K562 (cell line): ENCODE measurements at regions not wholly inside any gene's neighbourhood (a gene's known extent, or its start where the extent isn't known, plus 50 kb on each side); places are given as distances from the start of the nearest gene placed in this dataset.

Experiments used
- ATAC-seq: fragments of 200-7000 bp; cut with Tn5 transposase; 3 replicates; pipeline ENCODE4 v1.9.1; 2020; ENCODE audit warnings: moderate library complexity
- BruUV-seq: library from RNA; stranded (reverse); fragments of 400-500 nt; replicated peaks from 2 replicates; lab custom pipeline; 2021; lab: Mats Ljungman, UMichigan
- CTCF ChIA-PET: fragments of 300-600 bp; formaldehyde crosslinking; extraction: SDS; loops from one replicate; lab custom pipeline; 2021; ENCODE audit warnings: low intra/inter-chr PET ratio; lab: Yijun Ruan, JAX
- POLR2A ChIA-PET: fragments of 300-600, 350-650 bp; sonication (Branson Sonifier 250); formaldehyde crosslinking; extraction: SDS; loops from one replicate; lab custom pipeline; 2021; ENCODE audit warnings: antibody characterized with exemption, inconsistent platforms; lab: Yijun Ruan, JAX
- DNase-seq, 4 experiments: peaks; one replicate each; pipeline versions ENCODE4 v3.0.0 to v3.0.0-alpha.2; 2011 to 2018; ENCODE audit warnings: low spot score in 3 of 4, mixed read lengths in 3 of 4; ENCODE audit errors: extremely low read depth in 1 of 4
- FAIRE-seq: peaks from 2 replicates; lab custom pipeline; 2011; peaks lifted over from hg19 to GRCh38; lab: Jason Lieb, UNC
- H2AFZ ChIP-seq: 2 replicates; pipeline ENCODE4 v1.6.0; 2011; ENCODE audit warnings: low read depth, low read length, control low read depth, inconsistent platforms
- H3K27ac ChIP-seq: fragments of 200-600 bp; 3 replicates; pipeline ENCODE4 v1.8.0; 2011; ENCODE audit warnings: low read depth, mild to moderate bottlenecking, control low read depth, inconsistent platforms, low read length, moderate library complexity, mixed read lengths; ENCODE audit errors: extremely low read depth
- H3K27me3 ChIP-seq, 2 experiments: fragments of 300-600 bp in 1 of 2; 2 replicates in 1 of 2; 3 replicates in 1 of 2; pipeline versions ENCODE4 v1.6.0 to v1.8.0; 2011; ENCODE audit warnings: inconsistent platforms in 2 of 2, low read length in 2 of 2, mild to moderate bottlenecking in 1 of 2, mixed read lengths in 1 of 2, moderate library complexity in 1 of 2; ENCODE audit not compliant: control insufficient read depth in 2 of 2, insufficient read depth in 2 of 2
- H3K36me3 ChIP-seq: fragments of 300-600 bp; 3 replicates; pipeline ENCODE4 v1.8.0; 2011; ENCODE audit warnings: mild to moderate bottlenecking, low read length, inconsistent platforms; ENCODE audit not compliant: control insufficient read depth, insufficient read depth
- H3K4me1 ChIP-seq, 2 experiments: fragments of 200-600 bp in 1 of 2; replicated peaks in 1 of 2; 2 replicates in 1 of 2; 3 replicates in 1 of 2; pipeline versions ENCODE4 v1.5.1 to v1.8.0; 2011; ENCODE audit warnings: inconsistent platforms in 2 of 2, low read length in 2 of 2, mild to moderate bottlenecking in 1 of 2, mixed read lengths in 1 of 2, moderate library complexity in 1 of 2; ENCODE audit not compliant: control insufficient read depth in 2 of 2, insufficient read depth in 2 of 2
- H3K4me2 ChIP-seq: 2 replicates; pipeline ENCODE4 v1.6.1; 2011; ENCODE audit warnings: low read length, control low read depth, inconsistent platforms, mixed read lengths; ENCODE audit not compliant: insufficient read depth
- H3K4me3 ChIP-seq: fragments of 200-600 bp; sonication (generic), shearing (Covaris generic); 2 replicates; pipeline ENCODE4 v1.5.1; 2016; ENCODE audit warnings: control low read depth, inconsistent platforms
- H3K79me2 ChIP-seq: fragments of 200-600 bp; 3 replicates; pipeline ENCODE4 v1.8.0; 2011; ENCODE audit warnings: low read length, inconsistent platforms; ENCODE audit not compliant: control insufficient read depth, insufficient read depth
- H3K9ac ChIP-seq, 2 experiments: 2 replicates each; pipeline versions ENCODE4 v1.6.0 to v1.6.1; 2011; ENCODE audit warnings: low read depth in 2 of 2, low read length in 2 of 2, control low read depth in 1 of 2, inconsistent platforms in 1 of 2, mild to moderate bottlenecking in 1 of 2, mixed read lengths in 1 of 2; ENCODE audit not compliant: insufficient read depth in 1 of 2
- H3K9me1 ChIP-seq: one replicate; pipeline ENCODE4 v1.6.0; 2011; ENCODE audit warnings: inconsistent platforms, mild to moderate bottlenecking, low read length, moderate library complexity; ENCODE audit not compliant: control insufficient read depth, insufficient read depth
- H3K9me3 ChIP-seq: replicated peaks from 2 replicates; pipeline ENCODE4 v1.5.1; 2011; ENCODE audit warnings: low read depth, low read length, inconsistent platforms; ENCODE audit not compliant: control insufficient read depth, insufficient read depth
- H4K20me1 ChIP-seq: replicated peaks from 2 replicates; pipeline ENCODE4 v1.6.1; 2011; ENCODE audit warnings: low read length, inconsistent platforms, mixed read lengths; ENCODE audit not compliant: control insufficient read depth, insufficient read depth
- HIVEP1 ChIP-seq: fragments of 250-450 bp; sonication (Bioruptor Pico); IDR thresholded peaks from 2 replicates; pipeline ENCODE4 v1.4.0; 2020; ENCODE audit warnings: mild to moderate bottlenecking
- JUND ChIP-seq, 2 experiments: IDR thresholded peaks; 2 replicates in 1 of 2; 3 replicates in 1 of 2; pipeline ENCODE4 v1.6.1; 2011; ENCODE audit warnings: borderline replicate concordance in 2 of 2, low read depth in 2 of 2, low read length in 2 of 2, improper control_type of control experiment in 1 of 2, missing biosample characterization in 1 of 2, missing genetic modification characterization in 1 of 2, missing genetic modification reagents in 1 of 2
- KAT2B ChIP-seq: IDR thresholded peaks from one replicate; pipeline ENCODE4 v1.6.1; 2012; ENCODE audit warnings: low read depth, mild to moderate bottlenecking, control low read depth, inconsistent platforms, low read length, moderate library complexity
- MIER1 ChIP-seq: fragments of 450-650 bp; IDR thresholded peaks from 2 replicates; pipeline ENCODE4 v1.6.1; 2016; ENCODE audit warnings: antibody characterized with exemption, mild to moderate bottlenecking, low read depth
- NFIC ChIP-seq: fragments of 450-650 bp; IDR thresholded peaks from 2 replicates; pipeline ENCODE4 v1.6.1; 2017; ENCODE audit warnings: mild to moderate bottlenecking, inconsistent platforms
- NR2C2 ChIP-seq, 2 experiments: fragments of 200-800 bp in 1 of 2; sonication (Bioruptor generic) in 1 of 2; sonication (generic) in 1 of 2; formaldehyde crosslinking in 1 of 2; IDR thresholded peaks; 2 replicates each; pipeline versions ENCODE4 v1.6.1 to v1.8.0; 2016 to 2022; ENCODE audit warnings: mild to moderate bottlenecking in 1 of 2, missing compliant biosample characterization in 1 of 2, missing genetic modification characterization in 1 of 2, missing genetic modification reagents in 1 of 2
- PHTF2 ChIP-seq: fragments of 250-450 bp; sonication (Bioruptor Pico); IDR thresholded peaks from 2 replicates; pipeline ENCODE4 v1.5.0; 2021; ENCODE audit warnings: mild to moderate bottlenecking
- PML ChIP-seq: IDR thresholded peaks from 2 replicates; pipeline ENCODE4 v1.6.1; 2012; ENCODE audit warnings: low read length, inconsistent platforms
- RBM39 ChIP-seq: fragments of 200-400 bp; formaldehyde crosslinking; optimal IDR thresholded peaks from 2 replicates; pipeline ENCODE3; 2018; ENCODE audit warnings: low read depth, low read length
- ZBTB17 ChIP-seq: fragments of 450-650 bp; formaldehyde crosslinking; IDR thresholded peaks from 2 replicates; pipeline ENCODE4 v1.4.0; 2020; ENCODE audit warnings: mild to moderate bottlenecking
- ZNF311 ChIP-seq: fragments of 250-450 bp; sonication (Bioruptor Pico); IDR thresholded peaks from 2 replicates; pipeline ENCODE4 v1.4.0; 2020; ENCODE audit warnings: mild to moderate bottlenecking, moderate library complexity
- ZNF316 ChIP-seq: fragments of 450-650 bp; IDR thresholded peaks from 2 replicates; pipeline ENCODE4 v1.6.1; 2016
- ZNF324 ChIP-seq: fragments of 250-450 bp; sonication (Bioruptor Pico); IDR thresholded peaks from 2 replicates; pipeline ENCODE4 v1.4.0; 2020; ENCODE audit warnings: mild to moderate bottlenecking
- ZNF584 ChIP-seq: fragments of 200-800 bp; sonication (Bioruptor generic); IDR thresholded peaks from 2 replicates; pipeline ENCODE4 v1.6.1; 2016; ENCODE audit warnings: low read depth, mild to moderate bottlenecking, missing genetic modification characterization, missing compliant biosample characterization
- ZNF785 ChIP-seq: fragments of 250-450 bp; sonication (Bioruptor Pico); IDR thresholded peaks from 2 replicates; pipeline ENCODE4 v1.4.0; 2020; ENCODE audit warnings: mild to moderate bottlenecking
- WGBS: fragments of 100-300 bp; shearing (Covaris generic); methylation state at CpG from one replicate; pipeline ENCODE4 v1.1.6; 2016; ENCODE audit warnings: low coverage, mixed read lengths; ENCODE audit not compliant: insufficient coverage; ENCODE audit errors: missing lambda C conversion rate; 5-methylcytosine and 5-hydroxymethylcytosine counted together
- in situ Hi-C: fragments of 300-500 bp; cut with MboI; formaldehyde crosslinking; loops from 4 replicates; pipeline ENCODE4 v1.15.0; 2018; ENCODE audit warnings: inconsistent platforms, mixed read lengths
- intact Hi-C: fragments of 100-400 bp; cut with micrococcal nuclease; formaldehyde crosslinking; loops from 2 replicates; pipeline ENCODE4 v1.14.2; 2022

DNA sequence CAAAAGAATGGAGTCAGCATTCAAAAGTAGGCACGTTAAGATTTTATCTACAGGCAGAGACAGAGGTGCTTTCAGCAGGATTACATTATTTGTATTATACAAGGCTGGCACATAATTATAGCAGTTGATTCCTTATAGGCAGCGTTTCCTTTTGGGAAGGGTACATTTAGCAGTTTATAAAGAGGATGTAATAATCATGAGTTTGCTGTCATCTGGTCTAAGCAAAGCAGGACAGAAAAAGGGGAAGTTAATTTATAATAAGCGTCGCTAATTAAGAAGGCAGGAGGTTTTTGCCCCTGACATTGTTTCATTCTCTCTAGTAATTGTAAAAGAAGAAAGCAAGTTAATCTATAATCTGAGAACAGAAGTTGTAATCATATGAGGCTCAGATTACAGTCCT, 259.9 kb upstream of the MDGA2 start (continued):
- no peak for TF ChIP-seq JUND (IDR thresholded peaks at IDR 0.05; ENCODE audit: borderline replicate concordance, low read depth, low read length)
- no peak for TF ChIP-seq JUND (tag; IDR thresholded peaks at IDR 0.05; ENCODE audit: borderline replicate concordance, low read depth, low read length)
- TF ChIP-seq, all 486 proteins: peak for 0

DNA sequence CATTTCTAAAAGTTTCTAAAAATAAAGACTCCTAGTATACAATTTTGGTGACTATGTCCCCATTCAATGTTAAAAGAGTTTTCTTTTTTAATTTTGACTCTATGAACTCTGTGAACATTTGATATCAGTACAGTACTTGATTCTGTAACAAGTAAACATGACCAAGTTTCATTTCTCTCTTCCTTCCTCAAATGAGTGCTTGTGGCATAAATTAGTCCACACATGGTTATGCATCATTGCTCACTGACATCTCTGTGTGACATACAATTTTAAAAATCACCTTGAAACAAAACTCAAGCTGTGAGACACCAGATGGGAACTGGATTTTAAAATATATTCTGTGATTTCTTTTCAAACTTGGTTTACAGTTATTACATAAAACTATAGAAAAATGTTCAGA, 253.9 kb upstream of the MDGA2 start:
- no peak for TF ChIP-seq NFIC
- no peak for TF ChIP-seq ZNF785 (CRISPR knock-in tag)
- no peak for TF ChIP-seq MIER1
- TF ChIP-seq KAT2B = no peak
- intact Hi-C loops = no loop called here
- ATAC-seq (no peak), DNase-seq (no peak), FAIRE-seq (no peak)
- H3K9ac ChIP-seq = no peak overlapping the region
- BruUV-seq = no TSS peak
- no peaks in the 10 kb centered on the region for H3K9me1 ChIP-seq
- no peaks in the 10 kb centered on the region for H3K79me2 ChIP-seq
- H4K20me1 ChIP-seq = no peaks in the 10 kb centered on the region
- H3K27me3 ChIP-seq = no peaks in the 10 kb centered on the region
- H2AFZ ChIP-seq = no peak overlapping the region
- CTCF ChIA-PET = no interaction called here
- no peak overlapping the region for H3K4me2 ChIP-seq
- H3K4me3 ChIP-seq = no peak overlapping the region
- in situ Hi-C loops = no loop called here
- no peaks in the 10 kb centered on the region for H3K36me3 ChIP-seq
- no peak overlapping the region for H3K27ac ChIP-seq
- H3K9me3 ChIP-seq = no peaks in the 10 kb centered on the region
- H3K4me1 ChIP-seq = no peaks in the 10 kb centered on the region
- POLR2A ChIA-PET = no interaction called here

DNA sequence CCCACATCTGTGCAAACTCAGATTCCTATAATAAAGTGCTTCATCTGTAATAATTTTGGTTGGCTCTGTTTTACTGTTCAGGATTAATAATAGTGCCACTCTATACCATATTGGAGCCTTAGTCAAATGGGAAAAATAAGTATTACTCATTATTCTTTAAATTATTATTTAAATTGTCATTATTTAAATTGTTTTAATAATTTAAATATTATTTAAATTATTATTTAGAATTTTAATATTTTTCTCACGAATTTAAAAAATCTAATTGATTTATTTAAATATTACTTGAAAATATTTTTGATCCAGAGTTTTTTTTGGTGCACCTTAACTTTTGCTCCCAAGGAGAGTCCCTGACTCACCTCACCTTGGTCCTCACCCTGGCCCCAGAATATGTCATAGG, 245.7 kb upstream of the MDGA2 start:
- Histone ChIP-seq H3K4me3 (no peak overlapping the region), H3K4me1 (no peaks in the 10 kb centered on the region), H3K79me2 (no peaks in the 10 kb centered on the region), H3K9me3 (no peaks in the 10 kb centered on the region)
- intact Hi-C loops = no loop called here
- BruUV-seq = no TSS peak
- no peak for ATAC-seq
- TF ChIP-seq PML = no peak
- no peak for TF ChIP-seq ZNF324 (CRISPR knock-in tag)
- no peak for TF ChIP-seq RBM39
- no peak for TF ChIP-seq ZNF311
- TF ChIP-seq NR2C2 (CRISPR knock-in tag; IDR thresholded peaks at IDR 0.05) = no peak
- TF ChIP-seq NR2C2 (tag; IDR thresholded peaks at IDR 0.05) = no peak
- TF ChIP-seq ZNF316 = no peak
- no peak for TF ChIP-seq PHTF2 (CRISPR knock-in tag)
- no peak for TF ChIP-seq ZBTB17 (CRISPR knock-in tag)
- TF ChIP-seq ZNF584 = no peak
- no peak for TF ChIP-seq HIVEP1
- TF ChIP-seq, all 486 proteins: peak for 0
- no peaks in the 10 kb centered on the region for H4K20me1 ChIP-seq
- no peaks in the 10 kb centered on the region for H3K27me3 ChIP-seq
- no peak for DNase-seq
- no peak overlapping the region for H3K9ac ChIP-seq
- in situ Hi-C loops = no loop called here
- no peak for FAIRE-seq
- no peak overlapping the region for H2AFZ ChIP-seq
- no peak overlapping the region for H3K4me2 ChIP-seq
- no peaks in the 10 kb centered on the region for H3K36me3 ChIP-seq
- ChIA-PET POLR2A (no interaction called here), CTCF (no interaction called here)
- H3K27ac ChIP-seq = no peak overlapping the region
- no peaks in the 10 kb centered on the region for H3K9me1 ChIP-seq
- whole genome bisulfite sequencing = 0% methylated on average over 1 of the region's 1 CpG
